NCI-H1694 (cell line): ENCODE measurements at regions not wholly inside any gene's neighbourhood (a gene's known extent, or its start where the extent isn't known, plus 50 kb on each side); places are given as distances from the start of the nearest gene placed in this dataset.
"Not testable (repeated sequence)": the region's sequence is repeated elsewhere in the genome, so short reads cannot be mapped to it uniquely, and the experiment has no call there.

Source experiments
- DNase-seq: peaks from one replicate; lab custom pipeline; 2025; lab: John Stamatoyannopoulos, UW

GRCh38 chr5:72692651-72693442 lies 123.6 kb upstream of the TNPO1 start:
- DNase-seq = no peak

- DNase-seq = no peak
Observed at GRCh38 chr5:72692231-72692637, 124.2 kb upstream of the TNPO1 start.

GRCh38 chr5:72691751-72692150 lies 124.7 kb upstream of the TNPO1 start:
- DNase-seq = no peak

- DNase-seq = no peak
Observed at GRCh38 chr5:72688916-72689315, 127.5 kb upstream of the TNPO1 start.

GRCh38 chr5:72687288-72687687 lies 129.2 kb upstream of the TNPO1 start:
- no peak for DNase-seq

GRCh38 chr5:72682561-72682960 lies 133.9 kb upstream of the TNPO1 start:
- DNase-seq = no peak

GRCh38 chr5:72681781-72682180 lies 134.7 kb upstream of the TNPO1 start:
- DNase-seq = no peak

GRCh38 chr5:72677447-72677846 lies 139.0 kb upstream of the TNPO1 start:
- no peak for DNase-seq

- DNase-seq = not testable (repeated sequence)
Observed at GRCh38 chr5:72676831-72677230, 139.6 kb upstream of the TNPO1 start.

GRCh38 chr5:72673623-72674022 lies 142.8 kb upstream of the TNPO1 start:
- DNase-seq = no peak

GRCh38 chr5:72673180-72673579 lies 143.3 kb upstream of the TNPO1 start:
- DNase-seq = no peak

- DNase-seq = no peak
Observed at GRCh38 chr5:72667708-72668107, 148.8 kb upstream of the TNPO1 start.

- DNase-seq = no peak
Observed at GRCh38 chr5:72662936-72663335, 153.5 kb upstream of the TNPO1 start.

- DNase-seq = no peak
Observed at GRCh38 chr5:72662305-72662704, 154.2 kb upstream of the TNPO1 start.

- DNase-seq = no peak
Observed at GRCh38 chr5:72661405-72661804, 154.2 kb upstream of the ZNF366 start.

- DNase-seq = no peak
Observed at GRCh38 chr5:72659726-72660125, 152.5 kb upstream of the ZNF366 start.

GRCh38 chr5:72658761-72659540 lies 151.7 kb upstream of the ZNF366 start:
- DNase-seq = no peak

GRCh38 chr5:72658161-72658560 lies 151.0 kb upstream of the ZNF366 start:
- no peak for DNase-seq

GRCh38 chr5:72656756-72657513 lies 149.7 kb upstream of the ZNF366 start:
- DNase-seq = no peak

GRCh38 chr5:72656331-72656730 lies 149.1 kb upstream of the ZNF366 start:
- no peak for DNase-seq

- peak; percentile 85 for DNase-seq
Observed at GRCh38 chr5:72654231-72654630, 147.0 kb upstream of the ZNF366 start.

- no peak for DNase-seq
Observed at GRCh38 chr5:72653586-72653985, 146.4 kb upstream of the ZNF366 start.

- no peak for DNase-seq
Observed at GRCh38 chr5:72651779-72652178, 144.6 kb upstream of the ZNF366 start.
